Upper lobe of left lung (tissue), 6 donors: ENCODE measurements at regions not wholly inside any gene's neighbourhood (a gene's known extent, or its start where the extent isn't known, plus 50 kb on each side); places are given as distances from the start of the nearest gene placed in this dataset.
A peak's percentile ranks its signal among the peaks of the same experiment; 100 is the strongest.

Experiments used
- ATAC-seq, 2 donors: fragments of 200-7000 bp; cut with Tn5 transposase; one replicate each; pipeline ENCODE4 v1.9.1; 2022; ENCODE audit warnings: mild to moderate bottlenecking in 2 of 2, moderate library complexity in 2 of 2; ENCODE audit not compliant: low FRiP score in 2 of 2
- DNase-seq, 2 donors: peaks; one replicate each; pipeline ENCODE4 v3.0.0-alpha.2; 2019 to 2020
- H3K27ac ChIP-seq, 4 donors: fragments of 200-600 bp; sonication (generic); one replicate each; pipeline ENCODE4 v1.5.1; 2016 to 2019
- H3K27me3 ChIP-seq, 4 donors: fragments of 200-600 bp; sonication (generic); one replicate each; pipeline ENCODE4 v1.5.1; 2017 to 2019
- H3K36me3 ChIP-seq, 4 donors: fragments of 200-600 bp; sonication (generic); one replicate each; pipeline ENCODE4 v1.5.1; 2016 to 2019
- H3K4me1 ChIP-seq, 4 donors: fragments of 200-600 bp; sonication (generic); one replicate each; pipeline ENCODE4 v1.5.1; 2018 to 2019
- H3K4me3 ChIP-seq, 4 donors: fragments of 200-600 bp; sonication (generic); one replicate each; pipeline ENCODE4 v1.5.1; 2017 to 2019; ENCODE audit warnings: mild to moderate bottlenecking in 2 of 4, moderate library complexity in 1 of 4
- H3K9me3 ChIP-seq, 4 donors: fragments of 200-600 bp; sonication (generic); one replicate each; pipeline ENCODE4 v1.5.1; 2018 to 2019
- EP300 ChIP-seq, 4 donors: sonication (generic); formaldehyde crosslinking; IDR thresholded peaks; one replicate each; pipeline ENCODE4 v1.5.1; 2017; ENCODE audit warnings: antibody characterized with exemption in 4 of 4, control low read depth in 2 of 4
- POLR2A ChIP-seq, 4 donors: fragments of 450-650 bp; IDR thresholded peaks; one replicate each; pipeline ENCODE4 v1.5.1; 2016 to 2017; ENCODE audit warnings: antibody characterized with exemption in 4 of 4, mild to moderate bottlenecking in 2 of 4
- POLR2AphosphoS5 ChIP-seq, 2 donors: sonication (generic); formaldehyde crosslinking; IDR thresholded peaks; one replicate each; pipeline ENCODE4 v1.5.1; 2017; ENCODE audit warnings: antibody characterized with exemption in 2 of 2
- WGBS, 2 donors: methylation state at CpG; one replicate each; pipeline ENCODE4 v1.1.5; 2017 to 2018; 5-methylcytosine and 5-hydroxymethylcytosine counted together
- TF ChIP-seq, protein P1 (sequence below), 6 experiments: fragments of 450-650 bp in 4 of 6; fragments of 200-600 bp in 2 of 6; sonication (generic) in 2 of 6; IDR thresholded peaks; one replicate each; pipeline ENCODE4 v1.5.1; 2016 to 2019; ENCODE audit warnings: antibody characterized with exemption in 6 of 6
- donor health status: DM: no; HTN: no; CAD: no; lungs with moderate emphysema.
- donor health status: DM: no; HTN: yes; CAD: no; lungs with severe emphysema.

GRCh38 chr1:208335371-208336136 lies 91.4 kb upstream of the PLXNA2 start:
- 55 to 69% methylated on average over 9 of the region's 9 CpGs for WGBS, 2 donors
- H3K36me3 ChIP-seq, result no peaks in the 10 kb centered on the region
- DNase-seq (no peak), ATAC-seq (no peak)
- H3K4me1 ChIP-seq, result no peaks in the 10 kb centered on the region
- H3K9me3 ChIP-seq, result no peaks in the 10 kb centered on the region
- H3K27me3 ChIP-seq, result no peaks in the 10 kb centered on the region
- H3K27ac ChIP-seq, result no peak overlapping the region
- no peak for TF ChIP-seq EP300 (IDR thresholded peaks at IDR 0.05)
- TF ChIP-seq, protein P1, sequence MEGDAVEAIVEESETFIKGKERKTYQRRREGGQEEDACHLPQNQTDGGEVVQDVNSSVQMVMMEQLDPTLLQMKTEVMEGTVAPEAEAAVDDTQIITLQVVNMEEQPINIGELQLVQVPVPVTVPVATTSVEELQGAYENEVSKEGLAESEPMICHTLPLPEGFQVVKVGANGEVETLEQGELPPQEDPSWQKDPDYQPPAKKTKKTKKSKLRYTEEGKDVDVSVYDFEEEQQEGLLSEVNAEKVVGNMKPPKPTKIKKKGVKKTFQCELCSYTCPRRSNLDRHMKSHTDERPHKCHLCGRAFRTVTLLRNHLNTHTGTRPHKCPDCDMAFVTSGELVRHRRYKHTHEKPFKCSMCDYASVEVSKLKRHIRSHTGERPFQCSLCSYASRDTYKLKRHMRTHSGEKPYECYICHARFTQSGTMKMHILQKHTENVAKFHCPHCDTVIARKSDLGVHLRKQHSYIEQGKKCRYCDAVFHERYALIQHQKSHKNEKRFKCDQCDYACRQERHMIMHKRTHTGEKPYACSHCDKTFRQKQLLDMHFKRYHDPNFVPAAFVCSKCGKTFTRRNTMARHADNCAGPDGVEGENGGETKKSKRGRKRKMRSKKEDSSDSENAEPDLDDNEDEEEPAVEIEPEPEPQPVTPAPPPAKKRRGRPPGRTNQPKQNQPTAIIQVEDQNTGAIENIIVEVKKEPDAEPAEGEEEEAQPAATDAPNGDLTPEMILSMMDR (IDR thresholded peaks at IDR 0.05), result no peak
- TF ChIP-seq POLR2A (IDR thresholded peaks at IDR 0.05), result no peak
- no peak for TF ChIP-seq POLR2AphosphoS5 (IDR thresholded peaks at IDR 0.05)
- no peak overlapping the region for H3K4me3 ChIP-seq

- WGBS, 2 donors, result 82 to 89% methylated on average over 6 of the region's 6 CpGs
- H3K9me3 ChIP-seq, result no peaks in the 10 kb centered on the region
- no peaks in the 10 kb centered on the region for H3K36me3 ChIP-seq
- no peak for DNase-seq
- no peaks in the 10 kb centered on the region for H3K4me1 ChIP-seq
- peak in 1 of 2 donors; percentile 19 for ATAC-seq
- H3K27ac ChIP-seq, result no peak overlapping the region
- no peak overlapping the region for H3K4me3 ChIP-seq
- H3K27me3 ChIP-seq, result no peaks in the 10 kb centered on the region
- no peak for TF ChIP-seq POLR2A (IDR thresholded peaks at IDR 0.05)
- TF ChIP-seq, protein P1 (IDR thresholded peaks at IDR 0.05), result no peak
- TF ChIP-seq POLR2AphosphoS5 (IDR thresholded peaks at IDR 0.05), result no peak
- no peak for TF ChIP-seq EP300 (IDR thresholded peaks at IDR 0.05)
Observed at GRCh38 chr1:208336137-208336518, 91.9 kb upstream of the PLXNA2 start.

- H3K4me3 ChIP-seq, result no peak overlapping the region
- TF ChIP-seq EP300 (IDR thresholded peaks at IDR 0.05), result no peak
- TF ChIP-seq POLR2AphosphoS5 (IDR thresholded peaks at IDR 0.05), result no peak
- no peak for TF ChIP-seq POLR2A (IDR thresholded peaks at IDR 0.05)
- TF ChIP-seq, protein P1 (IDR thresholded peaks at IDR 0.05), result no peak
- 69 to 76% methylated on average over 2 of the region's 2 CpGs for WGBS, 2 donors
- H3K9me3 ChIP-seq, result no peaks in the 10 kb centered on the region
- no peaks in the 10 kb centered on the region for H3K36me3 ChIP-seq
- no peak overlapping the region for H3K27ac ChIP-seq
- DNase-seq (no peak), ATAC-seq (no peak)
- H3K27me3 ChIP-seq, result no peaks in the 10 kb centered on the region
- no peaks in the 10 kb centered on the region for H3K4me1 ChIP-seq
Observed at GRCh38 chr1:208339911-208340310, 95.7 kb upstream of the PLXNA2 start.

DNA sequence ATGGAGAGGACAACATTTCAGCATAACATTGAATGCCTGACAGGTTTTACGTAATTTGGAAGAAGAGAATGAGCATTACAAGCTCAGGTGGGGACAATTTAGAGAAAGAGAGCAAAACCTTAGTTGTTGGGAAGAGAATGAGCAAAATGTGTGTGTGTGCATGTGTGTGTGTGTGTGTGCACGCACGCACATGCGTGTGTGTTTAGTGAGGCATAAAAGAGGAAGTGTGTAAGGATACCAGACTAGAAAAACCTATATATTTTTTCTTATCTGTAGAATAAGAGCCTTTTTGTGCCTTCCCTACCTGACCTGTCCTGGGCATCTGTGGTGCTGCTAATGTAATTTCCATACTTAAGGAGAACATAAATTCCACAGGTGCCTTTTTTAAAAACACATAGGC lies 99.0 kb upstream of the PLXNA2 start:
- Histone ChIP-seq H3K9me3 (no peaks in the 10 kb centered on the region), H3K27me3 (no peaks in the 10 kb centered on the region), H3K27ac (no peak overlapping the region), H3K36me3 (no peaks in the 10 kb centered on the region), H3K4me3 (no peak overlapping the region), H3K4me1 (no peaks in the 10 kb centered on the region)
- TF ChIP-seq POLR2A (IDR thresholded peaks at IDR 0.05) (no peak), EP300 (IDR thresholded peaks at IDR 0.05) (no peak), POLR2AphosphoS5 (IDR thresholded peaks at IDR 0.05) (no peak)
- TF ChIP-seq, protein P1 (IDR thresholded peaks at IDR 0.05), result no peak
- DNase-seq (no peak), ATAC-seq (no peak)
- WGBS, 2 donors, result 69 to 77% methylated on average over 4 of the region's 4 CpGs
